ENCODE measurements at regions not wholly inside any gene's neighbourhood (a gene's known extent, or its start where the extent isn't known, plus 50 kb on each side); places are given as distances from the start of the nearest gene placed in this dataset.

GRCh38 chr6:44636561-44637248 lies 249.2 kb downstream of the CDC5L start:
- ATAC-seq (ENCODE audit: insufficient number of reproducible peaks, low FRiP score, low read depth), result peak; percentile 39
- Histone ChIP-seq H3K27ac (no peak overlapping the region), H3K4me3 (no peak overlapping the region), H3K4me1 (ENCODE audit: control insufficient read depth in 1 of 2, low read depth in 2 of 2) (peaks cover 5 to 23% of the 10 kb centered on the region in 2 donors), H3K9me3 (no peaks in the 10 kb centered on the region), H3K36me3 (no peaks in the 10 kb centered on the region), H3K27me3 (replicated peaks; ENCODE audit: insufficient read depth) (no peaks in the 10 kb centered on the region)
- DNase-seq (ENCODE audit: low spot score), result no peak
- TF ChIP-seq, protein P1, sequence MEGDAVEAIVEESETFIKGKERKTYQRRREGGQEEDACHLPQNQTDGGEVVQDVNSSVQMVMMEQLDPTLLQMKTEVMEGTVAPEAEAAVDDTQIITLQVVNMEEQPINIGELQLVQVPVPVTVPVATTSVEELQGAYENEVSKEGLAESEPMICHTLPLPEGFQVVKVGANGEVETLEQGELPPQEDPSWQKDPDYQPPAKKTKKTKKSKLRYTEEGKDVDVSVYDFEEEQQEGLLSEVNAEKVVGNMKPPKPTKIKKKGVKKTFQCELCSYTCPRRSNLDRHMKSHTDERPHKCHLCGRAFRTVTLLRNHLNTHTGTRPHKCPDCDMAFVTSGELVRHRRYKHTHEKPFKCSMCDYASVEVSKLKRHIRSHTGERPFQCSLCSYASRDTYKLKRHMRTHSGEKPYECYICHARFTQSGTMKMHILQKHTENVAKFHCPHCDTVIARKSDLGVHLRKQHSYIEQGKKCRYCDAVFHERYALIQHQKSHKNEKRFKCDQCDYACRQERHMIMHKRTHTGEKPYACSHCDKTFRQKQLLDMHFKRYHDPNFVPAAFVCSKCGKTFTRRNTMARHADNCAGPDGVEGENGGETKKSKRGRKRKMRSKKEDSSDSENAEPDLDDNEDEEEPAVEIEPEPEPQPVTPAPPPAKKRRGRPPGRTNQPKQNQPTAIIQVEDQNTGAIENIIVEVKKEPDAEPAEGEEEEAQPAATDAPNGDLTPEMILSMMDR (IDR thresholded peaks at IDR 0.05), result no peak

DNA sequence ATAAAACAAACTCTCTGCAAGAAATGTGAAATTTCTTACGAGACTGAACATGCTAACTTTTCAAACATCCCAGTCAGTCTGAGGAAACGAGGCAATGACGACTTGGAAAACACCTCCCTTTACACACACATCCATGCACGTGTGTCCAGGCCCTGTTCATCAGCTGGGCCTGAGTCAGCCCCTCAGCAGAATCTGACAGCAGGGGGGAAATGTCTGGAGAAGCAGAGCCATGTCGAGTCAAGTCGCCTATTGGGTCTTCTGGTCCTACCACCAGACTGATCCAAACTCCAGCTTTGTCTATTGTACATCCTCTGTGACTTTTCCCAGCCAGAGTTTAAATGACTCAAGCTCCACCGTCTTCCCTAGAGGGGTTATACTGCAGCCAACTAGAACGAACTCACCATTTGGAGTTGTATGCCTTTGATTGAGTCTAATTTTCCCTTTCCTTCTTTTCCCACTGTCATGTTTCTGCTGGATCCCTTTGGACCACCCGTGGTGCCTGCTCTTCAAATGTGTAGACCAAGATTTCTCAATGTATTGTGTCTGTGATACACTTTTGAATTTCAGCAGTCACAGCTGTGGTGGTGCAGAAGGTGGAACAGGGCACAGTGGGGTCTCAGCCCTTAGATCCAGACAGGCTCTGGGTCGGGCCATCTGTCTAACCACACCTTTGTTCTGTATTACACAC lies 254.0 kb downstream of the CDC5L start:
- no peak for ATAC-seq (ENCODE audit: insufficient number of reproducible peaks, low FRiP score, low read depth)

DNA sequence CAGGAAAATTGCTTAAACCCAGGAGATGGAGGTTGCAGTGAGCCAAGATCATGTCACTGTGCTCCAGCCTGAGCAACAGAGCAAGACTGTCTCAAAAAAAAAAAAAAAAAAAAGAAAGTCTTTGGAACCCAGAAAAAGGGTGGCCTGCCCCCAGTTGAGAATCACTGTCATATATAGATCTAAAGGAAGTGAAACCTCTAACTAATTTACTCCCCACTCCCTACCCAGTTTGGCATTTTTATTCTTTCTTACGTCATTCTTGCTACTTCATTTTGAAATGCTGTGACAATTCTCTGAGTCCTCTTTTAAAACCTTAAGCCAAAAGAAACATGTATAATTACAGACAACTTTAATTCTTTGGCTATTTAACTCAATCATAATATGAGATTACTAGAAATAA lies 254.8 kb downstream of the CDC5L start:
- no peak for DNase-seq (ENCODE audit: low spot score)
- Histone ChIP-seq H3K4me3 (no peak overlapping the region), H3K4me1 (ENCODE audit: control insufficient read depth in 1 of 2, low read depth in 2 of 2) (no peaks in the 10 kb centered on the region), H3K9me3 (no peaks in the 10 kb centered on the region), H3K27ac (no peak overlapping the region), H3K36me3 (no peaks in the 10 kb centered on the region), H3K27me3 (replicated peaks; ENCODE audit: insufficient read depth) (no peaks in the 10 kb centered on the region)
- ATAC-seq (ENCODE audit: insufficient number of reproducible peaks, low FRiP score, low read depth), result no peak
- TF ChIP-seq, protein P1 (IDR thresholded peaks at IDR 0.05), result no peak

More for the DNA sequence above, 254.0 kb downstream of the CDC5L start:
- Histone ChIP-seq H3K4me3 (no peak overlapping the region), H3K9me3 (no peaks in the 10 kb centered on the region), H3K36me3 (no peaks in the 10 kb centered on the region), H3K27me3 (replicated peaks; ENCODE audit: insufficient read depth) (no peaks in the 10 kb centered on the region), H3K27ac (no peak overlapping the region), H3K4me1 (ENCODE audit: control insufficient read depth in 1 of 2, low read depth in 2 of 2) (peaks cover 0 to 5% of the 10 kb centered on the region in 2 donors)
- TF ChIP-seq, protein P1 (IDR thresholded peaks at IDR 0.05), result no peak
- DNase-seq (ENCODE audit: low spot score), result no peak

DNA sequence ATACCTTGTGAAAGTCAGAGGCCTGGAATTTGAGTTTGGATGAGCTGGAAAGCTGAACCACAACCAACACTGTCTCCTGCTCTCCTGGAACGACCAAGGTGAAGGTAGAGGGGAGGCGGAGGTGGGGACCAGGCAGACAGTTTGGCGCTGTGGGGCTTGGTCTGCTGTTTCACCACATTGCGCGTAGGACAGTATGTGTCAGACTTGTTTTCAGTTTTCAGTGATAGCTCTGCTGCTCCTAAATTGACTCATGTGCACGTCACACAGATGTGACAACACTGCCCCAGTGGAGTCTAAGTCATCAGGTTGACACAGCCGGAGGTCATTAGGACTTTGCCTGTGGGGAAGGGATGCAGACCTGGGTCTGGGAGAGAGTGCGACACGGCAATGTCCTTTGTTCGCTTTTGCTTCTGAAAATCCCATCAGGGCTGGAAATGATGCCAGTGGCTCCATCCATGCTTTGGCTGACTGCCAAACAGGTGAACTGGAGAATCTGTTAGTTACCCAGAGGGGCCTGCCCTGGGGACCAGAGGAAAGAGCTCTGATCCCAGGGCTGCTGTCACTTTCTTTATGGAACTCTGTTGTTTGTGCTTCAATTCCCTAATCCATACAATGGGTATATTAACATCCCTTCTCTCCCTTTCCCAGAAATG lies 255.5 kb downstream of the CDC5L start:
- no peaks in the 10 kb centered on the region for H3K9me3 ChIP-seq
- TF ChIP-seq, protein P1 (IDR thresholded peaks at IDR 0.05), result no peak
- H3K4me3 ChIP-seq, result no peak overlapping the region
- H3K27me3 ChIP-seq (replicated peaks; ENCODE audit: insufficient read depth), result no peaks in the 10 kb centered on the region
- DNase-seq (ENCODE audit: low spot score) (no peak), ATAC-seq (ENCODE audit: insufficient number of reproducible peaks, low FRiP score, low read depth) (no peak)
- H3K36me3 ChIP-seq, result no peaks in the 10 kb centered on the region
- H3K4me1 ChIP-seq (ENCODE audit: control insufficient read depth in 1 of 2, low read depth in 2 of 2), result no peaks in the 10 kb centered on the region
- H3K27ac ChIP-seq, result no peak overlapping the region

- Histone ChIP-seq H3K27ac (no peak overlapping the region), H3K27me3 (replicated peaks; ENCODE audit: insufficient read depth) (no peaks in the 10 kb centered on the region), H3K4me1 (ENCODE audit: control insufficient read depth in 1 of 2, low read depth in 2 of 2) (peaks cover 0 to 10% of the 10 kb centered on the region in 2 donors), H3K4me3 (no peak overlapping the region), H3K9me3 (no peaks in the 10 kb centered on the region), H3K36me3 (no peaks in the 10 kb centered on the region)
- TF ChIP-seq, protein P1 (IDR thresholded peaks at IDR 0.05), result no peak
- DNase-seq (ENCODE audit: low spot score) (no peak), ATAC-seq (ENCODE audit: insufficient number of reproducible peaks, low FRiP score, low read depth) (no peak)
Measured at GRCh38 chr6:44645276-44645675, 257.8 kb downstream of the CDC5L start.

All from thoracic aorta (tissue), 2 donors.